ENCODE measurements at regions not wholly inside any gene's neighbourhood (a gene's known extent, or its start where the extent isn't known, plus 50 kb on each side); places are given as distances from the start of the nearest gene placed in this dataset.

GRCh38 chr20:43285170-43285569 is 95.5 kb upstream of the PTPRT start:
- DNase-seq (ENCODE audit: low spot score): no peak
- Histone ChIP-seq H3K9me3 (ENCODE audit: low read length) (no peaks in the 10 kb centered on the region), H4K20me1 (ENCODE audit: insufficient read depth, low read length) (no peaks in the 10 kb centered on the region), H2AFZ (ENCODE audit: low read length) (no peak overlapping the region), H3K27ac (ENCODE audit: low read depth, low read length, poor library complexity, severe bottlenecking) (no peak overlapping the region), H3K36me3 (ENCODE audit: insufficient read depth, low read length) (no peaks in the 10 kb centered on the region), H3K4me1 (ENCODE audit: insufficient read depth, low read length, poor library complexity, severe bottlenecking) (no peaks in the 10 kb centered on the region), H3K4me2 (ENCODE audit: low read length) (no peak overlapping the region), H3K4me3 (ENCODE audit: low read depth, low read length, poor library complexity, severe bottlenecking) (no peak overlapping the region), H3K79me2 (ENCODE audit: insufficient read depth, low read depth, low read length) (no peaks in the 10 kb centered on the region), H3K9me2 (ENCODE audit: insufficient read depth, low read length) (no peaks in the 10 kb centered on the region)
- ChIA-PET POLR2A (interaction anchor here (0.5 kb wide), 1 partner anchor 25 kb away, joined by 6 read pairs; no protein-coding TSS in a partner anchor), CTCF (ENCODE audit: unreplicated experiment) (no interaction called here)
- BruUV-seq (replicated peaks): no TSS peak
- TF ChIP-seq EZH2phosphoT487 (IDR thresholded peaks at IDR 0.05; ENCODE audit: borderline replicate concordance, low read depth, low read length) (no peak), CTCF (conservative IDR thresholded peaks at IDR 0.05; ENCODE audit: low read length) (no peak)
- intact Hi-C loops (cut with micrococcal nuclease; ENCODE audit: unreplicated experiment): no loop called here

GRCh38 chr20:43284486-43284885 is 94.8 kb upstream of the PTPRT start:
- intact Hi-C loops (cut with micrococcal nuclease; ENCODE audit: unreplicated experiment): no loop called here
- Histone ChIP-seq H3K4me3 (ENCODE audit: low read depth, low read length, poor library complexity, severe bottlenecking) (no peak overlapping the region), H4K20me1 (ENCODE audit: insufficient read depth, low read length) (no peaks in the 10 kb centered on the region), H3K4me2 (ENCODE audit: low read length) (no peak overlapping the region), H3K79me2 (ENCODE audit: insufficient read depth, low read depth, low read length) (no peaks in the 10 kb centered on the region), H3K36me3 (ENCODE audit: insufficient read depth, low read length) (no peaks in the 10 kb centered on the region), H3K4me1 (ENCODE audit: insufficient read depth, low read length, poor library complexity, severe bottlenecking) (no peaks in the 10 kb centered on the region), H3K9me2 (ENCODE audit: insufficient read depth, low read length) (no peaks in the 10 kb centered on the region), H3K27ac (ENCODE audit: low read depth, low read length, poor library complexity, severe bottlenecking) (no peak overlapping the region), H2AFZ (ENCODE audit: low read length) (no peak overlapping the region), H3K9me3 (ENCODE audit: low read length) (no peaks in the 10 kb centered on the region)
- TF ChIP-seq CTCF (conservative IDR thresholded peaks at IDR 0.05; ENCODE audit: low read length) (no peak), EZH2phosphoT487 (IDR thresholded peaks at IDR 0.05; ENCODE audit: borderline replicate concordance, low read depth, low read length) (no peak)
- ChIA-PET CTCF (ENCODE audit: unreplicated experiment) (no interaction called here), POLR2A (no interaction called here)
- BruUV-seq (replicated peaks): no TSS peak
- DNase-seq (ENCODE audit: low spot score): no peak

GRCh38 chr20:43283126-43283525 is 93.4 kb upstream of the PTPRT start:
- Histone ChIP-seq H3K4me2 (ENCODE audit: low read length) (no peak overlapping the region), H3K4me3 (ENCODE audit: low read depth, low read length, poor library complexity, severe bottlenecking) (no peak overlapping the region), H2AFZ (ENCODE audit: low read length) (no peak overlapping the region), H3K27ac (ENCODE audit: low read depth, low read length, poor library complexity, severe bottlenecking) (no peak overlapping the region), H3K9me3 (ENCODE audit: low read length) (no peaks in the 10 kb centered on the region), H4K20me1 (ENCODE audit: insufficient read depth, low read length) (no peaks in the 10 kb centered on the region), H3K9me2 (ENCODE audit: insufficient read depth, low read length) (no peaks in the 10 kb centered on the region), H3K79me2 (ENCODE audit: insufficient read depth, low read depth, low read length) (no peaks in the 10 kb centered on the region), H3K36me3 (ENCODE audit: insufficient read depth, low read length) (no peaks in the 10 kb centered on the region), H3K4me1 (ENCODE audit: insufficient read depth, low read length, poor library complexity, severe bottlenecking) (no peaks in the 10 kb centered on the region)
- TF ChIP-seq CTCF (conservative IDR thresholded peaks at IDR 0.05; ENCODE audit: low read length) (no peak), EZH2phosphoT487 (IDR thresholded peaks at IDR 0.05; ENCODE audit: borderline replicate concordance, low read depth, low read length) (no peak)
- intact Hi-C loops (cut with micrococcal nuclease; ENCODE audit: unreplicated experiment): no loop called here
- no peak for DNase-seq (ENCODE audit: low spot score)
- ChIA-PET POLR2A (no interaction called here), CTCF (ENCODE audit: unreplicated experiment) (no interaction called here)
- no TSS peak for BruUV-seq (replicated peaks)
